ENCODE measurements at regions not wholly inside any gene's neighbourhood (a gene's known extent, or its start where the extent isn't known, plus 50 kb on each side); places are given as distances from the start of the nearest gene placed in this dataset.

- H3K36me3 Mint-ChIP-seq = no peaks in the 10 kb centered on the region
- H3K4me3 Mint-ChIP-seq = no peak overlapping the region
- no peak overlapping the region for H3K27ac Mint-ChIP-seq
- no peaks in the 10 kb centered on the region for H3K27me3 Mint-ChIP-seq
- ATAC-seq = no peak
- no peaks in the 10 kb centered on the region for H3K4me1 Mint-ChIP-seq
- peaks cover 3% of the 10 kb centered on the region for H3K9me3 Mint-ChIP-seq
Measured at GRCh38 chr7:119348491-119348890, 924.5 kb upstream of the KCND2 start.

GRCh38 chr7:119350334-119350733 lies 922.6 kb upstream of the KCND2 start:
- Mint-ChIP-seq H3K27ac (no peak overlapping the region), H3K4me3 (no peak overlapping the region), H3K4me1 (no peaks in the 10 kb centered on the region), H3K9me3 (peaks cover 3% of the 10 kb centered on the region), H3K36me3 (no peaks in the 10 kb centered on the region), H3K27me3 (no peaks in the 10 kb centered on the region)
- ATAC-seq = peak; percentile 16

GRCh38 chr7:119351320-119351719 lies 921.7 kb upstream of the KCND2 start:
- no peak for ATAC-seq
- Mint-ChIP-seq H3K9me3 (no peaks in the 10 kb centered on the region), H3K27me3 (no peaks in the 10 kb centered on the region), H3K27ac (no peak overlapping the region), H3K36me3 (no peaks in the 10 kb centered on the region), H3K4me3 (no peak overlapping the region), H3K4me1 (no peaks in the 10 kb centered on the region)

- H3K27me3 Mint-ChIP-seq = no peaks in the 10 kb centered on the region
- no peaks in the 10 kb centered on the region for H3K4me1 Mint-ChIP-seq
- H3K9me3 Mint-ChIP-seq = peaks cover 3% of the 10 kb centered on the region
- no peak for ATAC-seq
- no peak overlapping the region for H3K27ac Mint-ChIP-seq
- no peaks in the 10 kb centered on the region for H3K36me3 Mint-ChIP-seq
- no peak overlapping the region for H3K4me3 Mint-ChIP-seq
Measured at GRCh38 chr7:119374436-119374835, 898.5 kb upstream of the KCND2 start.

- Mint-ChIP-seq H3K9me3 (no peaks in the 10 kb centered on the region), H3K27me3 (no peaks in the 10 kb centered on the region), H3K36me3 (no peaks in the 10 kb centered on the region), H3K27ac (no peak overlapping the region), H3K4me3 (no peak overlapping the region), H3K4me1 (no peaks in the 10 kb centered on the region)
- ATAC-seq = no peak
Measured at GRCh38 chr7:119377861-119378260, 895.1 kb upstream of the KCND2 start.

GRCh38 chr7:119382726-119383125 lies 890.2 kb upstream of the KCND2 start:
- H3K36me3 Mint-ChIP-seq = no peaks in the 10 kb centered on the region

GRCh38 chr7:119395024-119395423 lies 878.0 kb upstream of the KCND2 start:
- H3K27ac Mint-ChIP-seq = no peak overlapping the region
- no peaks in the 10 kb centered on the region for H3K9me3 Mint-ChIP-seq
- H3K4me1 Mint-ChIP-seq = no peaks in the 10 kb centered on the region
- no peak overlapping the region for H3K4me3 Mint-ChIP-seq
- no peak for ATAC-seq
- H3K27me3 Mint-ChIP-seq = no peaks in the 10 kb centered on the region
- H3K36me3 Mint-ChIP-seq = no peaks in the 10 kb centered on the region

More at GRCh38 chr7:119382726-119383125, 890.2 kb upstream of the KCND2 start:
- H3K27ac Mint-ChIP-seq = no peak overlapping the region
- no peak for ATAC-seq
- no peak overlapping the region for H3K4me3 Mint-ChIP-seq
- no peaks in the 10 kb centered on the region for H3K27me3 Mint-ChIP-seq
- no peaks in the 10 kb centered on the region for H3K4me1 Mint-ChIP-seq
- no peaks in the 10 kb centered on the region for H3K9me3 Mint-ChIP-seq

GRCh38 chr7:119397156-119397555 lies 875.8 kb upstream of the KCND2 start:
- Mint-ChIP-seq H3K9me3 (no peaks in the 10 kb centered on the region), H3K4me1 (no peaks in the 10 kb centered on the region), H3K4me3 (no peak overlapping the region), H3K36me3 (no peaks in the 10 kb centered on the region), H3K27ac (no peak overlapping the region), H3K27me3 (no peaks in the 10 kb centered on the region)
- no peak for ATAC-seq

- Mint-ChIP-seq H3K36me3 (no peaks in the 10 kb centered on the region), H3K9me3 (no peaks in the 10 kb centered on the region), H3K4me3 (no peak overlapping the region), H3K27me3 (no peaks in the 10 kb centered on the region), H3K27ac (no peak overlapping the region), H3K4me1 (no peaks in the 10 kb centered on the region)
- ATAC-seq = no peak
Measured at GRCh38 chr7:119408596-119408995, 864.4 kb upstream of the KCND2 start.

GRCh38 chr7:119413314-119413805 lies 859.6 kb upstream of the KCND2 start:
- H3K4me1 Mint-ChIP-seq = no peaks in the 10 kb centered on the region
- H3K27me3 Mint-ChIP-seq = no peaks in the 10 kb centered on the region
- no peak overlapping the region for H3K27ac Mint-ChIP-seq
- no peak overlapping the region for H3K4me3 Mint-ChIP-seq
- H3K36me3 Mint-ChIP-seq = no peaks in the 10 kb centered on the region
- no peak for ATAC-seq
- no peaks in the 10 kb centered on the region for H3K9me3 Mint-ChIP-seq

- Mint-ChIP-seq H3K4me3 (no peak overlapping the region), H3K27ac (no peak overlapping the region), H3K9me3 (no peaks in the 10 kb centered on the region), H3K27me3 (no peaks in the 10 kb centered on the region), H3K36me3 (no peaks in the 10 kb centered on the region), H3K4me1 (no peaks in the 10 kb centered on the region)
- ATAC-seq = no peak
Measured at GRCh38 chr7:119415682-119416081, 857.3 kb upstream of the KCND2 start.

- Mint-ChIP-seq H3K27me3 (no peaks in the 10 kb centered on the region), H3K4me3 (no peak overlapping the region), H3K9me3 (peaks cover 9% of the 10 kb centered on the region), H3K27ac (no peak overlapping the region), H3K36me3 (no peaks in the 10 kb centered on the region), H3K4me1 (no peaks in the 10 kb centered on the region)
- peak; percentile 12 for ATAC-seq
Measured at GRCh38 chr7:119421657-119422056, 851.3 kb upstream of the KCND2 start.

- ATAC-seq = no peak
- no peaks in the 10 kb centered on the region for H3K36me3 Mint-ChIP-seq
- H3K4me3 Mint-ChIP-seq = no peak overlapping the region
- H3K27ac Mint-ChIP-seq = no peak overlapping the region
- H3K4me1 Mint-ChIP-seq = no peaks in the 10 kb centered on the region
- no peaks in the 10 kb centered on the region for H3K27me3 Mint-ChIP-seq
- H3K9me3 Mint-ChIP-seq = peaks cover 12% of the 10 kb centered on the region
Measured at GRCh38 chr7:119436882-119437281, 836.1 kb upstream of the KCND2 start.

- H3K36me3 Mint-ChIP-seq = no peaks in the 10 kb centered on the region
- H3K4me3 Mint-ChIP-seq = no peak overlapping the region
- no peaks in the 10 kb centered on the region for H3K27me3 Mint-ChIP-seq
- no peak overlapping the region for H3K27ac Mint-ChIP-seq
- no peak for ATAC-seq
- no peaks in the 10 kb centered on the region for H3K4me1 Mint-ChIP-seq
- H3K9me3 Mint-ChIP-seq = peaks cover 9% of the 10 kb centered on the region
Measured at GRCh38 chr7:119438315-119438714, 834.7 kb upstream of the KCND2 start.

GRCh38 chr7:119439192-119439591 lies 833.8 kb upstream of the KCND2 start:
- H3K4me1 Mint-ChIP-seq = no peaks in the 10 kb centered on the region
- no peak overlapping the region for H3K4me3 Mint-ChIP-seq
- no peak for ATAC-seq
- H3K27me3 Mint-ChIP-seq = no peaks in the 10 kb centered on the region
- peaks cover 8% of the 10 kb centered on the region for H3K9me3 Mint-ChIP-seq
- H3K36me3 Mint-ChIP-seq = no peaks in the 10 kb centered on the region
- no peak overlapping the region for H3K27ac Mint-ChIP-seq

- no peaks in the 10 kb centered on the region for H3K4me1 Mint-ChIP-seq
- H3K36me3 Mint-ChIP-seq = no peaks in the 10 kb centered on the region
Measured at GRCh38 chr7:119452401-119452800, 820.6 kb upstream of the KCND2 start.

GRCh38 chr7:119465798-119466305 lies 807.1 kb upstream of the KCND2 start:
- no peaks in the 10 kb centered on the region for H3K27me3 Mint-ChIP-seq
- peaks cover 2% of the 10 kb centered on the region for H3K9me3 Mint-ChIP-seq

More at GRCh38 chr7:119452401-119452800, 820.6 kb upstream of the KCND2 start:
- Mint-ChIP-seq H3K9me3 (no peaks in the 10 kb centered on the region), H3K27ac (no peak overlapping the region), H3K27me3 (no peaks in the 10 kb centered on the region), H3K4me3 (no peak overlapping the region)
- no peak for ATAC-seq

More at GRCh38 chr7:119465798-119466305, 807.1 kb upstream of the KCND2 start:
- Mint-ChIP-seq H3K36me3 (no peaks in the 10 kb centered on the region), H3K4me3 (no peak overlapping the region), H3K27ac (no peak overlapping the region), H3K4me1 (no peaks in the 10 kb centered on the region)
- ATAC-seq = no peak

All from stimulated activated memory B cell treated with anti-CD40 and anti-IgM and Interleukin-4, amounts not matched to agents 10 μg/mL and 1 μg/mL and 100 μg/mL, for 72 hours (primary cell).